GM18499 (cell line): ENCODE measurements at regions not wholly inside any gene's neighbourhood (a gene's known extent, or its start where the extent isn't known, plus 50 kb on each side); places are given as distances from the start of the nearest gene placed in this dataset.
"Not testable (repeated sequence)": the region's sequence is repeated elsewhere in the genome, so short reads cannot be mapped to it uniquely, and the experiment has no call there.

Source experiments
- ATAC-seq: cut with Tn5 transposase; IDR thresholded peaks from one replicate; pipeline ENCODE4 v1.9.1; 2021; ENCODE audit warnings: moderate number of reproducible peaks; ENCODE audit not compliant: insufficient read depth, unreplicated experiment

DNA sequence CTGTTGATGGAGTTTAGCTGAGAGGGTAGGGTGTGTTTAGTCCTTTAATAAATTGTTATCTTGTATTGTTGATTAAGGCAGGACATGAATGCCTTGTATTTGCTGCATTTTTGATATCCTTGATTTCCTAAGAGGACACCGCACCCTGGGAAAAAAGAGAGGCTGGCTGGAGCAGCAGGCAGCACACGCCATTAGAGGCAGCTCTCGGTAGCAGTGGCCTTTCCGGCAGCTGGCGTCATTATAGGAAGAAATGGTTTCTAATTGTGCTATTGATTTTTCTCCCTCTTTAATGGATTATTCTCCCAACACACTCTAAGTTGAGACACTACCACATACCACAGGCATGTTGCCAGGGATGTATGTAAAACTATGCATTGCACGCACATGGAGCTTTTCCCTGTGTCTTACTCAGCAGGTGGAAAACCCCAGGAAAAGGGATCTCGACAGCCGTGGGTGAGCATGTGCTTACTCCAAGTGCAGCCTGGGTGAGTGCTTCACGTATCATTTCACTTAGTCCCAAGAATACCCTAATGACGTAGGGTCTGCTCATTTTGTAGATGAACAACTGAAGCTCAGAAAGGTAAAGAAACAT, 440.4 kb upstream of the RUNX1 start:
- no peak for ATAC-seq

DNA sequence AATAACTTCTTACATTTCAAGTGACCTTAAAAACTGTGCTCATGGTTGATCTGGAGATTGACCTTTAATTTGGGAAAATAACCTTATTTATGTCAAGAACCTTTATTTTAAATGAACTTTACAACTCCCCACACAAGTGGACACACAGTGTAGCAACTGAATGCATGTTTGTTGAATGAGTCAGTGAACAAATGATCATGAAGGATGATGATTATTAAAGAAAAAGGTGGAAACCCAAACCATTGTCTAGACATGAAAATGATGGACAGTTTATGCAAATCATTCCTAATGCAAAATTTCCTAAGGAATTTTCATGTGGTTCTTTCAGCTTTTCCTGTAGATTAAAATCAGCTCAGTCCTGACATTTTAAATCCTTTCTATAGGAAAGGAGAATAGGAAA, 439.8 kb upstream of the RUNX1 start:
- no peak for ATAC-seq

DNA sequence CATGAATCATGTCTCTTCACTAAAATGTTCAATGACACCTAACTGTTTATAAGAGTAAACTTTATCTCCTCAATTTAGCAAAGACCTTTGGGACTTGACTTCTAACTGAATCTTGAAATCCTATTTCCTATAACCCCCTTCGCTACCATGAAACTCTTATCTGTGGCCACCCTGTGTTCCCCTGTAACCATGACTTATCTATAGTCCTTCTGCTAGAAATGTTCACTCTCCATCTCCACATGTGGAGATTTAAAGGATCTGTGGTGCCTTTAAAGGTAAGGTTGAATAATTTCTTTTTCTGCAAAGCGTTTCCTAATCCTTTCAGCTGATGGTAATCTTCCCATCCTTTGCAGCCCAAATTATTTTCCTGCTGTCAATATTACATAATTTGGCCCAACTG, 436.3 kb upstream of the RUNX1 start:
- no peak for ATAC-seq

DNA sequence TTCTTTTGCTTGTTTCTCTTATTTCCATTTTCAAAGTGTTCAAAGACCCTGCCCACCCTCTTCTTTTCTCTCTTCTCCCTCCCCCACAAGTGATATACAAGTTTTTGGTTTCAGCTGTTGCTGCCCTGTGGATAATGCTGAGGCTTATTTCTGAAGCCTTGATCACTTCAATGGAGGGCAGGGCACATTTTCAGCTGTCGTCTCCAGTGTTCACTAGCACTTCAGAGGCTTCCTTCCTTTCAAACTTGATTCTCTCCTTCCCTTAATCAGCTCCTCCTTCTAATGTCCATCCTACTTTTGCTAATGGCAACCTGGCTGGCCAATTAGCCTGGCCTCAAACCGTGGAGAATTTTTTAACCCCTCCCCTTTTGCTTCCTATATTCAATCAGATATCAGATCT, 435.7 kb upstream of the RUNX1 start:
- no peak for ATAC-seq

DNA sequence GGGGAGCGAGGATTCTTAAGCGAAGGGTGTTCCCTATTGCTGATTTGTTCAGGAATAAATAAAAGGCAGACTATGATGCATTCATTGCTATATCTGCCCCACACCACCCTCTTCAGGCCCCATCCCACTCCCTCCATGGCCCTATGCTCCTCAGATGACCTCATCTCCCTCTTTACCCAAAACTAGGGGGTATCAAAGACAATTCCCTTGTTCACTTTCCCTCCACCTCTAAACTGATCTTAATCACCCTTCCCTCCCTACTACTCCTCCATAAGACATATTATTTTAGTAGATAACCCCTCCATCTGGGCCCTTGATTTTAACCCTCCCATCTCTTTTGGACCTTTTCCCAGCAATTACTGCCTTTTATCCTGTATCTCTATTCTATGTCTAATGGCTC, 434.9 kb upstream of the RUNX1 start:
- no peak for ATAC-seq

DNA sequence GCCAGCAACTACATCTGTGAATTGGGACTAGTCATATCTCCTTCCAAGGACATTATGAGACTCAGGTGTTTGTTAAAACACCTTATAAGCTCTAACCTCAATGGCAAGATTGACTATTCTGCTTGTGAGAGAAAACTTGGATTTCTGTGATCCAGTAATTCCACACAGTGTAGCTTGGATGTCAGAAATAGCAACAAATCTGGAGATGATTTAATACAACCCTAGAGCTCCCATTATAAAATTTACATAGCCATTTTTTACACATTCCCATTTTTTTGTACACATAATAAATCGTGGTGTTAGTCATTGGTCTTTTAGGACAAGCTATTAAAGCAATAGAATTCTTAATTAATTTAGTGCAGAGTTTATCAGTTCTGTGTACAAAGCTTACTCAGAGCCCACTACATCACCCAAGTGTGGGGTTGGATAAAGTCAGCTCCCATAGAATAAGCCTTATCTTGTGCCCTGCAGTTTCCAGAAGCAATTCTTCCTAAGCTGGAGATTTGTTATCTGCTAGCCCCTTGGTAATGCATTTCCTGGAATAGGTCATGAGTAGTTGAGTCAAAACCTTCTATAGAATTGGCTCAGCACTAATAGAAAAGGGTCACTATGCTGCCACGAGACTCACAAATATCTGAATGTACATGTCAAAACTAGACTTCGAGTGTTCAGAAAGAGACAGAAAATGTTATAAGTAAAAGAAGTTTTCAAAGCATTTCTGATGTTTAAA, 434.0 kb upstream of the RUNX1 start:
- ATAC-seq = no peak

DNA sequence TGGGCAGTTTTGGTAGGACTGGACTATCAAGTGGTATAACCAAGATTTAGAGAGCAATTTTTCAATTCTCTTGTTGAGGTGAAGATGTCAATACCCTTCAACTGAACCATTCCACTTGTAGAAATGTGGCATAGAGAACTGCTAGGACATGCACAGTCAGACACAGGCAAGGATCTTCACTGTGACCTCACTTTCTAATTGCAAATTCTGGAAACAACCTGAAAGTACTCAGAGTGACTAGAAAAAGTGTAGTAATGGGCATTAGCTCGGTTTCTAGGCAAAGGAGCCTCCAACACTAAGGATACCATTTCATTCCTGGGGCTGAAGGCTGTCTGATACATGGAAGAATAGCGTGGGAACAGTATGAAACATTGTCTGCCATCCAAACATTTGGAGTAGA, 433.0 kb upstream of the RUNX1 start:
- no peak for ATAC-seq

DNA sequence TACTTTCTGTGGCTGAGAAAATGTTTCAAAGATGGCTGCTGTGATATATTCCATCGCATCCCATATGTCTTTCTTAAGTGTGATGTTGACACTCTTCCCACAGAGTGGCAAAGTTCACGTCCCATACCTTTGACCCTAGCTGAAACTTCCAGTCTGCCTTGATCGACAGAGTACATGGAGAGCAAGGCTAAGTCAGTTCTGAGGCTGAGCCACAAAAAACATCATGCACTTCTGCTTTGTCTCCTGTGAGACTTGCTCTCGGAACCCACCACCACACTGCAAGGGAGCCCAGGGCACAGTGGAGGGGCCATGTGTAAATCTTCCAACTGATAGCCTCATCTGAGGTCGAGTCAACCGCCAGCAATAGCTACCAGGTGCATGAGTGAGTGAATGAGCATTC, 431.9 kb upstream of the RUNX1 start:
- ATAC-seq = no peak

DNA sequence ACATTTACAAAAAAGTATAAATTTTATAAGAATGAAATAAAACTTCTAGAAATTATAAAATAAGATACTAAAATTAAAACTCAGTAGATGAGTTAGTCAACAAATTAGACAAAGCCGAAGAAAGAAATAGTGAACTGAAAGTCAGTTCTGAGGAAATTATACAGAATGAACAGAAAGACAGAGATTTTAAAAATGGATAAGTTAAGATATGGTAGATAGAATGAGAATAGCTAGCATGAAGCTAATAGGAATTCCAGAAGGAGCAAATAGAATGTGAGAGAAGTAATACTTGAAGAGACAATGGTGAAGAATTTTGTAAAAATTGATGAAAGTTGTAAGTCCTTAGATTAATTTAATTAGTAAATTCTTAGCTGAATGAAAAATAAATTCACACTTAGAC, 430.4 kb upstream of the RUNX1 start:
- no peak for ATAC-seq

DNA sequence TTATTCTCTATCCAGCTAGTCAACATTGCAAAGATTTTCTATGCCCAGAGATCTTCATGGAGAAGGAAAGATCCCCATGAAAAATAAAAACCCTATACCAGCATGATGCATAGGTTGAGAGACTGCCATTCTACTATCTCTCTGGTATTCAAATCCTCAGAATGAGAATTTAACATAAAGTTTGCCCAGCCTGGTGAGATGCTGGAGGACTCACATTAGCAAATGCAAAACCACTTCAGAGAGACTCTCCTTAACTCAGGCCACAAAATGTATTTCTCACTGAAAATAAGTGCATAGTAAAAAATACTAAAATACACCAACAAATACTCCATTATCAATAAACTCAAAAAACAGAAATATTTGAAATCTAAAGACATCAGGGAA, 430.0 kb upstream of the RUNX1 start:
- ATAC-seq = no peak

DNA sequence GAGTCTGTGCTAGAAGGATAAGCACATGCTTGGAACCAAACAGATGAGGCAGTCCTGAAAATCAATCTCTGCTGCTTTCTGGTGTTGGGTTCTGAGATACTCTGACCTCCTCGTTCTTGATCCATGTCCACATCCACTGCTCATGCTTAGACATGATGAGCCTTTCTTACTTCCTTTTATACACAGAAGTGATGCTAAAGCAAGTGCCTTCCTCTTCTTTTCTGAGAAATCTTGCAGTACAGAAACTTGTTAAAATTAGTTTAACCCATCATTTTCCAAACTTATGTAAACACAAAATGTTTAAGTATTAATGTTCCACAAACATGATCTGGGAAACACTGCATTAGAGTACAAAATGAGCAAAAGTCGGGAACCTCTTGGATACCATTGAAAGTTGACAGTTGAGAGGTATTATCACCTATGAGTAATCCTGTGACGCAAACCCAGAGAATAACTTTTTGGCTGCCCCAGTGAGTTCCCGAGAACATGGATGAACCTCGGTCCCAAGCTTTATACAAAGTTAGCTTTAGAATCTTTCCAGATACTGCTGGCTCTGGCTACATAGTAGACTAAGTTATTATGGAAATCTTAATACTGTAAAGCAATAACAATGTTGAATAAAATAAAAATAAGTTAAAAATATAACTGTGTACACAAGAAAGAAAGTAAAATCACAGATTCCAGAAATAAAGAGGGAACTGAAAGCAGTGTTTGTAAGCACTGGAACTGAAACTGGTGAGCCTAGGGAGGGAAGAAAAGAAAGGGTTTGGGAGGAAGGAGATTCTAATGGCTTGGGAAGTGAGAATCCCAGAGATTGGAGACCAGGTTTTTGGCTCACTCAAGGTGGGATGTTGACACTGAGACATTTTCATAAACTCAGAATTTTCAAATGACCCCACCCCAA, 429.3 kb upstream of the RUNX1 start:
- no peak for ATAC-seq

DNA sequence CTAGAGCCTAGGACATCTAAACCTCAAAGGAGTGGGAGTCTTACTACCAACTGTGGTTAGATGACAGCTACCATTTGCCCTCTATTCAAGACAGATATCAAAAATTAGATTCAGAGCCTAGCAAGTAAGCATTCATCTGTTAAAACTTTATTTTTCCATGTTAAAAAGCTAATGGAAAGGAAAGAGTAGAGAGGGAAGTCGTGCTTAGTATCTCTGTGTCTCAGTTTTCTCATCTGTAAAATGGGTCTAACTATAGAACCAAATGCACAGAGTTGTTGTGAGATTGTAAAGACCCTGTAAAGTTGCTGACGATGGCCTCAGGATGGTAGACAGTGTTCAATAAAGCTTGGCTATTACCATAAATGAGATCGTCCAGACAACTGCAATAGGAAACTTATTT, 428.5 kb upstream of the RUNX1 start:
- no peak for ATAC-seq

DNA sequence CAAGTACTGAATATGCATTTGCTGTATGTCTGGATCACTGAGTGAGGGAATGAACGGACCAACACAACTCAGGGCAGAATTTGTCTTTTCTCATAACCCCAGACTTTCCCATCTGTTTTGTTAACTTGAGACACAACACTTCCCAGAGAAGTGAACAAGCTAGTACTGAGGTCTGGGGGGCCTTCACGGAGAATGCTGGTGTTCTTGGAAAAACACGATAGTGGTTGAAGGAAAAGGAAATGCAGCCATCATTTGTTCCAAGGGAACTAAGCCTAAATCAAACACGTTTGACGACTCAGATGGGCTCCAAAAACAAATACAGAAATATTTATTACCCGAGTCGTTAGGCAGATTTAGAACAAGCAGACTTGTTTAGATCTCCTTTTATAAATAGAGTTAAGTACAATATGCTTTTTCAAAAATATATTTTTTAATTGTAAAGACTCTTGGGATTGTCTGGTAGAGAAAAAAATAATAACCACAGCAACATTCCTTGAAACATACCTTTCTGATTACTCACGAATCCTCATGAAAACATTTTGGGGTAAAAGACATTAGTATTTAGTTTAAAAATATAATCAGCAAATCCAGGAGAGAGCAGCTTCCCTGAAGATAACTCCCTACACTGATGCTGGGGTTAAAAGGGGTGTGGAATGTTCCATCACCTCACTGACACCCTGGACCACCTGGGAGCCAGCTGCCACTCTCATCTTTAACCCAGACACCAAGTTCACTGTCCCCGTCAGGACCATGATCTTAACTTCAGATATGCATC, 427.7 kb upstream of the RUNX1 start:
- ATAC-seq = no peak

DNA sequence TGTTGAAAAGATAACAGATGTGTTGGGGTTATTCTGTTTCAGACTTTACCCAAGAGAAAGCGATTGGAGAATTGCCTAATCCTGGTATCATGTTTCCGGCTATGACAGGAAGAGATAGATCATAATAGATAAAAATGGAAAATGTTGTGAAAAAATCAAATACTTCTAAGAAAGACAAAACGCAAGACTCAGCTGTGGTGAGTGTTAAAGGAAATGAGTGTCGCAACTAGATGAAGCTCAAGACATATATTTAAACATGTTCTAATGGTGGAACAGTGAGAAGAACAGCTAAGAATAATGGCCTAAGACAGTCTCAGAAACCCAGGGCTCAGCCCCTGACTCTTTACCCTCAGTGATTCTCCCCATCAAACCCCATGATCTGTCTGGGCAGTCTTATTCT, 426.7 kb upstream of the RUNX1 start:
- ATAC-seq = no peak

DNA sequence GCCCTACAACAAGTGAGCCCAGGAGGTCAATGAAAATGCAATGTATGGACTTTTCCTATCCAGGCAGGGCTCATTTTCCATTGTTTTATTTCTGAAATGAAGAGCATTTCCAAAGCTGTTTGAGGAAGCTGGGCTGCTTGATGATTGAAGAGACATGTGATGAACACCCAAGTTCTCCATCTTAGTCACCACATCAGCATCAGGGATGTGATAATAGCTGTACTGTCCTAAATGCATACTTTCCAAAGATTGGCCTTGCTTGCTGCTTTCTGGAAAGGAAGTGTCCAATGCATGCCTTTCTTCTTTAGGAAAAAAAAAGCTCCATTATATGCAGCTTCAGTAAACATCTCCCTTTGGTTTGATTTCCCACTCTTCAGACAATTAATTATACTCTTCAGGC, 425.9 kb upstream of the RUNX1 start:
- no peak for ATAC-seq

DNA sequence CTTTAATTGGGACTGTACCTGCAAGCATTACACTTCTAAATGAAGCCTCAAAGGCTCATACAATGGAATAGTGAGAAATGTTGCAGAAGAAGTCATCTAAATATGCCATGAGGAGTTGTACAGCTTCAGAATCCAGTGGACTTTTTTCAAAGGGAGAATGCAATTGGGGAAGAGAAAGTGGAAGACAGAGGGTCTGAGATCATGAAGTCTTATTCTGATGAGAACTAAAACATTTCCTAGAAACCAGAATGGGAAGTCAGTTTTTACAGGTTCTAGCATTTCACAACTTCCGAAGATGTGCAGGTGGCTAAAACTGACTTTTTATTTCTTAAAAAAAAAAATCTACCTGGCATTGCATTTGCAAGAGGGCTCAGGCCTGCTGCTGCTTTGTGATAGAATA, 424.4 kb upstream of the RUNX1 start:
- no peak for ATAC-seq

DNA sequence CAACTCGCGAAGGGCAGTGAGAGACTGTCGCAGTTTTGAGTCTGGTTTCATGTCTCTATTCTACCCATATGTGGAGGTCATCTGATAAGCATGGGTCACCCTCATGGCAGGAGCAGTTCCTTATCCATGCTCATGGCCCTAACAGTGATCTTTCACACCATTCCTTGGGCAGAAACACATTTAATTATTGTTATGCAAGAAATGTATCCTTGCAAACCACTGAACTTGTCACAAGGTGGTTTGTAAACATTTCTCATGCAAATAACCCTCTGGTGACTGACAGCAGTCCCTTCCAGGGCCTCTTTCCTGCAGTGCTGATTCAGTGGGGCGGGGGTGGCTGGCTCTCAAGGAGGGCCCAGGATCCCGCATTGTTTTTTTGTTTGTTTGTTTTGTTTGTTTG, 421.4 kb upstream of the RUNX1 start:
- ATAC-seq = no peak

DNA sequence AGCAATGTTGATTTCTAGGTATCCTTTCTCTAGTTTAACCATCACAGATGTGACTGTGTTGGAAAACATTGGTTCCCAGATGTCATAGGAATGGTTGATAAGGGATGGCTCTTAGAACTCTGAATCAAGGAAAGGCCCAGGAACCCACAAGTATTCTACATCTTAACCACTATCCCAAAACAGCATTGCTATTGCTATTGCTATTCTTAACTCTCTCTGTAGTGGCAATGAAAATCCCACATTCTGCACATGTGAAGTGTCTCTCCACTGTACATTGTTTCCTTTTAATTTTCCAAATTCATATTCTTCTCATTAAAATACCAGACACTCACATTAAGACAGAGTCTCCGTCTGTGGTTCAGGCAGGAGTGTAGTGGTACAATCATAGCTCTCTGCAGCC, 420.4 kb upstream of the RUNX1 start:
- ATAC-seq = no peak

DNA sequence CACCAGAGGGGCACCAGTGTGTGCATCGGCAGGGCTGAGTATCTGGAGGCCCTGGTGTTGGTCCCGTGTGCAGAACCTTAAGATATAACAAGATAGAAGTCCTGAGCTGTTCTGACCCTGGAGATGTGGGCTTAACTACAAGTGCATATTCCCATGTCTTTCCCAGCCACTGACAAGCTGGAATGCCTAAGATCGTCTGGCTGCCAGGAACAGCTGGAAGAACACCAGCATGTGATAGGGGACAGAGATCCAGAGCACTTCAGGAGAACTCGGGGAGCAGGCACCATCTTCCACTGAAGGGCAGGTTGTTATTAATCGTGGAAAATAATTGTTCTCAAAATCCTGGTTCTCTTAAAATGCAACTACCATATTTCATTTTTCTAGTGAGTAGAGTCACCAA, 419.9 kb upstream of the RUNX1 start:
- ATAC-seq = no peak

DNA sequence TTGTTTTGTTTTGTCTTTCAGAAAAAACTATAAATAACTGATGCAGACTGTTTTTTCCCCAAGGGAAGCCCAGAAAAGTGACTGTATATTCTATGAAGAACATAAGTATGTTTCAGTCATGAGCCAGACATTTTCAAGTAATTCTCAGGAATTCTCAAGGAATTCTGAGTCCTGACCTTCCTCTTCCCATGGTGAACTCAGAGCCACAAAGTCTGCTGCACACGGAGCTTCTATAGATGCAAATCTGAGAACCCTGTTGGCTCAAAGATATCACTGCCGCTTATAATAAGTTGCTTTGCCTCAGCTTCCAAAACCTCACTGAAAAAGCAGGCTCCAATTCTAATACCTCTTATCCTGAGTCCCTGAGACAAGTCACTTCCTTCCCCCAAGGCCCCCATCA, 418.5 kb upstream of the RUNX1 start:
- no peak for ATAC-seq

DNA sequence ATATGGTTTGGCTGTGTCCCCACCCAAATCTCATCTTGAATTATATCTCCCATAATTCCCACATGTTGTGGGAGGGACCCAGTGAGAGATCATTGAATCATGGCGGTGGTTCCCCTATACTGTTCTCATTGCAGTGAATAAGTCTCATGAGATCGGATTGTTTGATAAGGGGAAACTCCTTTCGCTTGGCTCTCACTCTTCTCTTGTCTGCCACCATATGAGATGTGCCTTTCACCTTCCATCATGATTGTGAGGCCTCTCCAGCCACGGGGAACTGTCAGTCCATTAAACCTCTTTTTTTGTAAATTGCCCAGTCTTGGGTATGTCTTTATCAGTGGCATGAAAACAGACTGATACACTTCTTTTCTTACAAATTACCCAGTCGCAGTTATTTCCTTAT, 417.6 kb upstream of the RUNX1 start:
- ATAC-seq = not testable (repeated sequence)
